Ureter (tissue), 1 donor: ENCODE measurements at regions not wholly inside any gene's neighbourhood (a gene's known extent, or its start where the extent isn't known, plus 50 kb on each side); places are given as distances from the start of the nearest gene placed in this dataset.

Source experiments
- DNase-seq: peaks from one replicate; pipeline ENCODE4 v3.0.0-alpha.2; 2020; ENCODE audit warnings: low spot score
- donor health status: DM: yes; HTN: yes; CAD: no.

DNA sequence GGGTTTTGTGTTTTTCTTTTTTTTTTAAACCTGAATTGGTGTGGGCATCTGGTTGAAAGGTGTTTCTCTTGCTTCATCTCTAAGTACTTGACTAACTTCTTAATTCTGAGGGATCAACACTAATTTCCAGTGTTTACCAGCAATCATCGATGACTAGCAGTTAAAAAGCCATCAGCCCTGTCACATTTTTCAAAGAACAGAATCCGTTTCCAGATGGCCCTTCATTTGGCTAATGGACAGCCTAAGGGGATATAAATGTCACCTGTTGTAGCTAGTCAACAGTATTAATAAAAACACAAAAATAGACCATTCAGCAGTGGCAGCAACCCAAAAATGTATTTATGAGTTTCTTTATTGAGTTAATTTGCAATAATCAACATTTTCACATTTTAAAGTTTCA, 1076.5 kb downstream of the MAT2B start:
- no peak for DNase-seq

DNA sequence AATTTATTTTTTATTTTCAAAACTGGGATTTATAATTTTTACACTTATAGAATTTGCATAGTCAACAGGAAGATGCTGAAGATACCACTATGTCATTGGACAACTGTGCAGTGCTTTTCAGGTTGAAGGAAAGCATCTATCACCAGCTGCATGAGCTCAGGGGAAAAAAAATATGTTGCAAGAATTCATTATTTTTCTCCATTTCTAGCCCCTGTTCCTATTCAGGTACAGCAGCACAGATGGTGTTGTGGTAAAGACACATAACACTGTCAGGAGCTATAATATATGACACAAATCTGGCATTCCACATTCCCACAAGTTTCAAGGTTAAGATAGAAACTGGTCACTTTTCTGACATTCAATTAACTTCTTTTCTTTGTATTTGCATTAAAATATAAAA, 1088.6 kb downstream of the MAT2B start:
- no peak for DNase-seq

DNA sequence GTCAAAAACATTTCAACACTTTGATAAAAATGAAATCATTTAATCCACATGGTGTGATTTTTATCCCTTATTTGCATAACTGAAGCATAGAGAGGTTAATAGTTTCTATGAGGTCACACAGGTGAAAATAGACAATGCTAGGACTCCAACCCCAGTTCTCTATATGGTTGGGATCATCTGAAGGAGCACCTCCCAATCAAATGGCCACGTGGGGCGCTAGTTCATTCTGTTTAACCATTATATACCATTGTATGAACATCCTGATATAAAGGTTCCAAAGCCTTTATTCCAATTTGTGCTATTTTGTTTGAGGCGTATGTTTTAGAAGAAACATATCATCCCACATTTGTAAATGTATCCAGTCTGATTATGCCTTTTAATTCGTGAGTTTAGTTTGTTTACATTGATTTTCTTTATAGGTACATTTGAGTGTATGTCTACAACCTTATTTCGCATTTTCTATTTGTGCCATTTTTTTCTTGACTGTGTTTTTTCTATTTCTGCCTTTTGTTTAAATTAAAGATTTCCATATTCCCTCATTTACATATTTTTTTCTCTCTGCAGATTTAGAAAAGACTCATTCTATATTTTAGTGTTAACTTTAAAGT, 1092.0 kb downstream of the MAT2B start:
- no peak for DNase-seq

DNA sequence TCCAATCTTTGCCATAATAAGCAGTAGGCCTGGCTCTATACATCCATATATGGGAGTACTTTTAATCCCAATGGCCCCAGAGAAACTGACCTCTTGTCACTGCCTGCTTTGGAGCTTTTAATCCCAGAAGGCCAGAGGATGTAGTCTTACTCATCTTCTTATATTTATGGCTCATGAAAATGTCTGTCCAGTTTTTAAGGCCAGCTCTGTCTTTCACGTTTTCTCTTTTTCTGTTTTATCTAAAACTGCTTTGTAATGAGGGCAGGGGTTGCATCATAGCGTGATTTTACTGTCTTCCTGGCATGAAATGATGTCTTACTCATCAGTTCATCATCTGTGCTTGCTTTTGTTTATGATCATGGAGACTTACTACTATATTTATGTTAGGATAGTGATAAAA, 1094.9 kb downstream of the MAT2B start:
- no peak for DNase-seq

DNA sequence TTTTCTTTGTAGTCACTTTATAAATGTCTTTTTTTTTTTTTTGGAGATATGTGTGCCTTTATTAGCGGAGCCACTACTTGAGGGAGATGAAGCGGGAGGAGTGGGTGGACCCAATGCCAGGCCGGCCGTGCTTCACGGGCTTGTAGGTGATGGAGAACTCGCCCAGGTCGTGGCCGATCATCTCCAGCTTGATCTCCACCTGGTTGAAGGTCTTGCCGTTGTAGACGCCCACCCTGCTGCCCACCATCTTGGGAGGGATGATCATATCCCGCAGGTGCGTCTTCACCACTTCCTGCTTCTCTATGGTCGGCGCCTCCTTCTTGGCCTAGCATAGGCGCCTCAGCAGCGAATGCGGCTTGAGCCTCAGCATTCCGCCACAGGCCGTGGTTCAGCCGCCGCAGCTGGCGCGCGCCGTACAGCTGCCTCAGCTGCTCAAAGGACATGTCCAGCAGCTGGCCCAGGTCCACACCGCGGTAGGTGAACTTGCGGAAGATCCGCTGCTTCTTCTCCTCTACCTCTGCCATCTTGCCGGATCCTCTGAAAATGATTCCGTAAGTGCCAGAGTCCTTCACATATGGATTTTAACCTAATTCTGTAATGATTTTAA, 1095.6 kb downstream of the MAT2B start:
- no peak for DNase-seq

DNA sequence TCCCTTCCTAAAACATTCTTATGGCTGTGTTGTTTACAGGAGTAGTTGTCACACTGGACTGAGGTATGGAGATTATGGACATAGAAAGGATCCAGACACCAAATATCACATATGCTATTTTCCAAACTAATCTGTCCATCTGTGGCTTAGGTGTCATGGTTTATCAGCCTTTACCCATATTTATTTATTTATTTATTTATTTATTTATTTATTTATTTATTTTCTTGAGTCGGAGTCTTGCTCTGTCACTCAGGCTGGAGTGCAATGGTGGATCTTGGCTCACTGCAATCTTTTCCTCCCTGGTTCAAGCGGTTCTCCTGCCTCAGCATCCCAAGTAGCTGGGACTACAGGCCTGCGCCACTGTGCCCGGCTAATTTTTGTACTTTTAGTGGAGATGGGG, 1103.1 kb downstream of the MAT2B start:
- no peak for DNase-seq

DNA sequence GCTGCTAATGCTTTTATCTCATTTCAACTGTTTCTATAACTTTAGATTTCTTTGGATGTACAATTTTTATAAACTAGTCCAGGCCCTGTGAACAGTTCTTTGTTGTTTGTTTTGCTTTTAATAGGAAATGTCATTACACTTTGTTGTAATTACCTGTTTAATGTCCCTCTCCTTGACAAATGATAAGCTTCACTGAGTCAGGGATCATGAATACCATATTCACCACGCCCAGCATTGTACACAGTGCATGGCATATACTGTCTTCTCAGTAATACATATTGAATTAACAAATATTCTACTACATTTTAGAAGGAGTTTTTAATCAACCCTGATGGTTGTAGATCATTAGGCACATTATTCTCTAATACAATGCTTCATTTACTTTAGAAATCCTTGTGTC, 1105.0 kb downstream of the MAT2B start:
- no peak for DNase-seq

DNA sequence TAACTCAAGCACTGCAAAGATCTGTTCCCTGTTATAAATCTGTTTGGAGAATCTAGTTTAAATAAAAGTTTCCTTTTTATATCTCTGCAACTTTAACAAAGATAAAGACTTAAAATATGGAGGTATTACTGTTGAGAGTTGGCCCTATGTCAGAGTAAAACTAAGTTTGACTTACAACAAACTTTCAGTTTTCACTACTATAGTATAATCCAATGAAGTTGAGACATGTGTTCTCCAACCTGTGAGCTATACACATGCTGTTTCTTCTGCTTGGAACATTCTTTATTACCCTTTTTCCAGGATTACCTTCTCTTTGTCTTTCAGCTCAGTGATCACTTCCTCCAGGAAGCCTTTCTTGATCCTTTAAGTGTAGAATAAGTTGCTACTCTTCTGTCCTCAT, 1109.3 kb downstream of the MAT2B start:
- DNase-seq = no peak

DNA sequence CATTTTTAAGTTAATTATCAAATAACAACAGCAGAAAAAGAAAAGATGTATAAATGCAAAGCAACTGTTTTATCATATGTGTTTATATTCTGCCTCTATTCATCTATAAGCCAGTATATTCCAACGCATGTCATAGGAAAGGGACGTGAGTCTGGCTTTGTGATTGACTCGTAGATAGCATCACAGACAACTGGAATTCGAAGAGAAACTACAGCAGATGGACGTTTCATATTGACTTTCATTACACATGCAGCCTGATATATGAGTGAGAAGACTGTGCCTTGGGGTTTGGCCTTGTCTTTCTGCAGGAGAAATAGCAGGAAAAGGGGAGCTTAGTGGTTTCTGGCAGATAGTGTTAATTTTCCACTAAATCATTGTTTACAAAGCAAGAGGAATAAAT, 1111.9 kb downstream of the MAT2B start:
- DNase-seq = no peak

DNA sequence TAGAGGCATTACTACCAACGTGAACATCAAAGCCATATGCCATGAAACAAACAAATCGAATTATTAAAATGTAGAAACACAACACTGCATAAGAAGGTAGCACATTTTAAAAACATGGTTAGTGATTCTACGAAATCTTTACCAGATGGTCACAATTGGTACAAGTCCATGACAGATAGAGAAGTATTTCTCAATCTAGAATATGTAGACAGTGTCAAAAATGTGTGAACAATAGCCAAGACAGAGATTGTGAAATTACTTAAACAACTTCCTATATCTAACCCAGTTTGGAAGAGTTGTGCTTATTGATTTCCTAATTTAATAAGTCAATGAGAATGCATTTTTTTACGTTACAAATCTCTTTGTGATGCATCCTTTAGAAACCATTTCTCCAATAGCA, 1121.6 kb downstream of the MAT2B start:
- no peak for DNase-seq

DNA sequence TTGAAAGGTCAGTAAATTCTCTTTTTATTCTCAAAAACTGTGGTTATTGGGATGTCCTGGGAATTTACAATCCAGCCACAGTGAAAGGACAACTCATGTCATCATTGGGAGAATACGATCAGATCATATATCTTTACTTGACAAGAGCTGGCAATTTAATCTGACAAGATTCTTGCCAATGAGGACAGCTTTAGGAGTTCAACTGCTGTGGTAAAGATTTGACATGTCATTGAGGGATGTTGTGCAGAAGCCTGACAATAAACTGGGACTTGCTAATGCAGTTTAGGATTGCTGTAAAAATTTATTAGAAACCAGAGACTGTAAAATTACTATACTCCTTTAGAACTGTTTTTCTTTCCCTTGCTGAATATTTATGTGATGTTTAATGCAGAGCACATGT, 1131.0 kb downstream of the MAT2B start:
- DNase-seq = no peak

DNA sequence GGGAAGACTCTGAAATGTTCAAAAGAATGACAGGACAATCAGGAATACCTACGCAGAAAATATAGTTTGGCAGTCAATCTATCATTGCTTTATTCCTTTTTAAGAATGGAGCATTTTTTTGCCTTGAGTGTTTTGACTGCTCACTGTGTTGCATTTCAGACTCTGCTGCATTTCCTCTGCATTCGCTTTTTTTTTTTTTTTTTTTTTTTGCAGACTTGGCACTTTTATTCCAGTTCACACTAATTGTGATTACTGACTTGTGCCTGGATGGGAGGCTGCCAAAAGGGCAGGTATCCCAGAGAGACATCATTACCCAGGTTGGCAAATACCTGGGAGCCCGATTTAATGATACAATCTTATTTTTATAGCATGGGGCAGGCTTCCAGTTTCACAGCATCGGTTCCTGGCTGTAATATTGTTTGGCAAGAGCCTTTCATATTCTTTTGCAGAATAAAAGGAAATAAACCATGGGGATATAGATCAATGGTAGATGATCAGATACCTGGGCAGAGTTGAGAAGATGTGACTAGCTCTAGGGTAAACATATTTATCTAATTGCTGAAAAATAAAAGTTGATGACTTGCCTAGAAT, 1132.6 kb downstream of the MAT2B start:
- no peak for DNase-seq

DNA sequence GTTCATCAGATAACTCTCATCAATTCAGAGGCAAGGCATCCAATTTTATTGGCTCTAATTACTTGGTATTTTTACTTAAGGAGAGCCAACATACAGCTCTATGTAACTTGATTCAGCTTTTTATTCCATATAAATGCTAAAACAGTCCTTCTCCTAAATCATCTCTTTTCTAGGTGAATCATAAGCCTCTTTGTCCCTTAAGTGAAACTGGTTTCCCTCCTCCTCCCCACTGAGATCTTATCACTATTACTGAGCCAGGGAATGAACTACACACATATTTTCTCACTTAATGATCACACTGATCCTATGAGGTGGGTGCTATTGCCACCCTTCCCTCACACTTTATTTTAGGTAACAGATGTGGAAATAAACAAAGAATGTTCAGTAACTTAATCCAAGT, 1143.8 kb downstream of the MAT2B start:
- DNase-seq = no peak

DNA sequence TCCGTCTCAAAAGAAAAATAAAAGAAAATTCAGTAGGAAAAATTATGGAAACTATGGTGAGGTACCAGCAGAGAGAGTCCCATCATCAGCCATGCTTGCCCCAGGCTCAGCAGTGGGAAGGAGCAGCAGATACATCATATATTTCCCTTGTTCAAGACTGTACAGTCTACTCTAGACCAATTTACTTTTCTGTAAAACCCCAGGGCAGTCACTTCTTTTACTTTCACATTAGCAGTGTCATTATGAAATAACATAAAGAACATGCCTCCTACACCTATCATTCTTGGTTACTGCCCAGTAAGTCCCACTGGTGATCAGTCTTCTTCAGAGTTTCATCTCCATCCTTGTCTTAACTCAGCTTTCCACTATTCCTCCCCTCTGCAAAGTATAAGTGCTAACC, 1145.0 kb downstream of the MAT2B start:
- DNase-seq = no peak

DNA sequence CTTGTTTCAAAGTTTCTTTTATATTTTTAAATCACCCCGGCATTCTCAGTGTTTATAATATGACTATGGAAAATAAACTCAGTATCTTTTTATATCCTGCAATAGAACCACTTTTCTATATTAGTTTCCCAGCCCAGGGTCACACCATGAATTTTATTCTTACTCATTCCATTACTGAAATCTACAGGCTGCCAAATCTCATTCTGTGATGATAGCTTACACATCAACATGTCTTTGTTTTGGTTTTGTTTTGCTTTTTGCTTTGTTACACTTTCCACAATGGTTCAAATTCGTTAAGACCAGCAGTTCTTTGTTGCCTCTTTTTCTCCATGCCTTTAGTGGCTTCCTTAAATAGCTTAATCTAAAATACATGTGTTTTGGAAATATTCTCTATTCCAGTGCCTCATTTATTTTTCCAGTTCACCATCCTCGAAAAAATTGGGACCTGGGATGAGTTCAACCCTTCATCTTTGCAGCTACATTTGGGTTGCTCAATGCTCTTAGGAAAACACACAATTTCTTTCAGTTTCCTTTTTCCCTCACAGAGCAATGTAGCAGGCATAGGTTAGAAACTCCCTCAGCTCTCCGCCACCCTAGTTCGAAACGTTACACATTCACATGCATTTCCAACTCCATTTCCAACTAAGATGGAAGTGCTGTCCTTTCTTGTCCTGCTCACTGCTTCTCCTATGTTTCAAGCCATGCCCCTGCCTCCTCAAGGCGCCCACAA, 1146.3 kb downstream of the MAT2B start:
- no peak for DNase-seq

DNA sequence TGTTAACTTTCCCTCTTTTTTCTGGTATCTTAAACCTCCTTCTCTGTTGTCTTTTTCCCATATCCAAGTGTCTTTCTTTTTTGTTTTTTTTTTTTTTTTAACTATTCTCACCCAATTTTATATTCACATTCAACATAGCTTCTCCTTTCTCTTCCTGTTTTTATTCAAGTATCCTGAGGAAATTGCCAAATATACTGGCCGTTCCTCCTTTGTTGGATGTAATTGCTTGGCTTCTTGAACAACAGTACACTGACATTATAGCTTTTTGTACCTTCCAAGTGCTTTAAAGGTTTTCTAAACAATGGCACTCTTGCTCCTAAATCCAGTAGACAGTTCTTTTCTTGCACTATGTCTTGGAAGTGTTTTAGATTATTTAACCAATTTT, 1146.8 kb downstream of the MAT2B start:
- no peak for DNase-seq

DNA sequence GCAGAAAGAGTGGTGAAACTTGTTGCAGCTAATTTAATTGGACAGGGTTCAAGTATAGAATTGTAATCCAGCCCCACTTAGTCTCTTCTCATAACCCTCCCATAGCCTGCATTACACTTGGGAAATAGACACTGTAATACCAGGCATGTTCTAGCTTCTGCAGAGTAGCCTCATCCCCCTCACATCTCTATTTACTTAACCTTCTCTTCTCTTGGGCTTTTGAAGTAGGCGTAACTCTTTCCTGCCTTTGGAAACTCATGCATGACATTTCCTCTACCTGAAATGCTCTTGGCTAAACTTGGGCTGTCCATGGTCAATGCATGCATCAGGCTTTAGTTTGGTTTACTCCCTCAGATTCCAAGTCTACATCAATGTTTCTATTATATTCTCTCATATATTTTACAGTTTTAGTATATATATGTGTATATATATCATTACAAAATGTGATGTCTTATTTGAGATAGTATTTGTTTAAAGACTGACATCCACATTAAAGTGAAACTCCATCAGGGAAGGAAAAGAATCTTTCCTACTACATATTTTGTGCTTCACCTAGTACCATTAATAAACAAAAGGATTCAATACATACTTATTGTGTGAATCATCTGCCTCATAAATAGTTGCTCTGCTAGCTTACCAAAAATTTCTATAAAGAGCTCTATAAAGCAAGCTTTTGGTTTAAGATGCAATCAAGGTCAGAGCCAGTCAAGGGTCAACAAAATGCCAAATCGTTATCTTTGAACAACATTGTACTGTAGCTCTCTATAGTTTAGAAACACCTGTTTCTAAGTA, 1158.0 kb downstream of the MAT2B start:
- no peak for DNase-seq

DNA sequence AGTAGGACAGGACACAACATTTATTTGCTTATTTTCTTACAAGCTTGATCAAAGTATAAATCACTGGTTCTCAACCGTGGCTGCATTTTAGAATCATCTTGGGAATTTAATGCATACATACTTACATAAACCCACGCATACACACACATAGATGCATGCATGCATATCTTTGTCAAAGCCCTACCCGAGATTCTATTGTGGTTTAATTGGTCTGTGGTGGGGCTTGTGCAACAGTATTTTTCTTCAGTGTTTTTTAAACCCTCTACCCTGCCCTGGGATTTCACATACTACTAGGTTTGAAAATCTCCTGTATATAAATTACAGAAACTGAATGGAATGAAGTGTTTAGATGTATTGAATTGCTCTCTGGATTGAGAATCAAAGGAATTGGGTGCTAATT, 1166.2 kb downstream of the MAT2B start:
- DNase-seq = no peak

DNA sequence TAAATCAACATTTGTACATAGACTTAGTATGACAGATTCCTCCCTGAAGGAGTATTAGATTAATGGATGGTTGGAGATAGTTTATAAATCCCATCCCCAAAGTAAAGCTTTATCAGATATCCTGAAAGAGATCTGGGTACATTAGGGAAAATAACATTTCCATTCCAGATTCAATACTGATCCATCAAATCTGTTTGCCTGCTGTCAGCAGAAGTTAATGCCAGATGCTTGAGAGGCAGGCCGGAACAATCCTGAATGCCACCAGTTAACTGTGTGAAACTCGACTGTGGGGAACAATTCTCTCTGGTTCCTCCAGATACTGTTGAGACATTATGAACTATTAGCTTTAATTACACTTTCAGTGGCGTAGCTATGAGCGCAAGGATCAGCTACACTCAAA, 1166.8 kb downstream of the MAT2B start:
- DNase-seq = no peak

DNA sequence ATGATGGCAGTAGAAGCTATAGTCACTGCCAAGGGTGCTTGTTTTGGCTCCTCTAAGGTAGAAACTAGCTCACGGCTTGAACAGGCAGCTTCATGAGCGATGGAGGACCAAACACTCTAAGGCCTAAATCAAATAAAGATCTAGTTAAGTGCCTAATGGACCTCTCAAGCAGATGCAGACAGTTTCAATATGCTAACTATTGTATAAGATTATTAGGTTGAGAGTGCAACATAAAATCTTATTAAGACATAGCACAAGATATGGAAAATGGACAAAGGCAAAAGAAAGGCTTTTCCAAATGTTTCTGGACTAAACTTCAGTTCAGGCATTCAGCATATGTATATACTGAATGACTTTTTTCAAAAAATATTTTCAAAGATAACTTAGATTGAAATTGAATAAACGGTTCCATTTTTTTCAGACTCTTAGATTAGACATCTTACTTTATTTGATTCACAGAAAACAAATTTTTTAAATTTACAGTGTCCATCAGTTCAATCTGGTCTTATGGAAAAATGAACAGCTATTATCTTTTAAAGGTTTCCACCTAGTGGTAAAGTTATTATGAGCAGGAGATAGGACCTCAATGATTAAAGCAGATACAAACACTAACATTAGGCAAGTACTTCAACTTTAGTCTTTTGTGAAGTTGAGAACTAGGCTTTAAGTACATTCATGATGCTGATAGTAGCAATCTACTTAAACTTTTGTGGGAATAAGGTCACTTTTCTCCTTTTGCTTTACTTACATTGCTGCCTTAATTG, 1167.7 kb downstream of the MAT2B start:
- DNase-seq = no peak

DNA sequence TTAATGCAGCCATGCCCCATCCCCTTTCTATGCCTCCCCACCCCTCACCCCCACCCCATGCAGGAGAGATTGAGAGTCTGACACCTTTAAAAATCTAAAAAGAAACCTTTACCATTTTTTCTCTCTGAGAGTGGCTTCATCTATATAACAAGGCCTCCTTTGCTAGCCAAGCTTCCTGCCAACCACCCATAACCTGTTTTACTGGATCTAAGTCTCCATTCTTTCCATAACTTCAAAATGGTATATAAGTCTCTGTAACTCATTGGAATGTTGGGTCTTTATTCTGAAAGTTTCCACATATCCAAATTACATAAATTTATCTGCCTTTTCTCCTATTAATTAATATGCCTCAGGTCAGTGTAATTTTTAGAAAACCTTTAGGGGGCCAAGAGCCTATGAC, 1174.0 kb downstream of the MAT2B start:
- no peak for DNase-seq

DNA sequence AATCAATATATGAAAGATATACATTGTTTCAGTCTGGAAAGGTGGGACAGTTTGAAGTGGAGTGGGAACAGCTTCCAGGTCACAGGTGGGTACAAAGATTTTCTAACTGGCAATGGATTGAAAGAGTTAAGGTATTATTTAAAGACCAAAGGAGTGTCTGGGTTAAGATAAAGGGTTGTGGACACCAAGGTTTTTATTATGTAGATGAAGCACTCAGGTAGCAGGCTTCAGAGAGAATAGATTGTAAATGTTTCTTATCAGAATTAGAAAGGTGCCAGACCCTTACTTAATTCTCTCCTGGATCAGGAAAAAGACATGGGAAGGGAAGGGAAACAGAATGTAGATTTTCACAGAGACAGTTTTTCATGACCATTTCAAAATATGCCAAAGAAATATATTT, 1174.8 kb downstream of the MAT2B start:
- no peak for DNase-seq
